Liver (tissue), 3 donors: ENCODE measurements at regions not wholly inside any gene's neighbourhood (a gene's known extent, or its start where the extent isn't known, plus 50 kb on each side); places are given as distances from the start of the nearest gene placed in this dataset.

ENCODE experiments used
- EGR1 ChIP-seq, 2 donors: IDR thresholded peaks; 2 replicates each; pipeline ENCODE4 v1.6.1; 2016 to 2018; ENCODE audit warnings: antibody characterized with exemption in 2 of 2, low read depth in 2 of 2
- FOXA1 ChIP-seq: IDR thresholded peaks from 2 replicates; pipeline ENCODE4 v1.6.1; 2016; ENCODE audit warnings: antibody characterized with exemption
- GABPA ChIP-seq, 2 donors: IDR thresholded peaks in 1 of 2; conservative IDR thresholded peaks in 1 of 2; 2 replicates each; pipeline ENCODE4 v1.6.1; 2016; ENCODE audit warnings: antibody characterized with exemption in 2 of 2, mild to moderate bottlenecking in 1 of 2, moderate library complexity in 1 of 2
- JUND ChIP-seq, 2 donors: IDR thresholded peaks; 2 replicates each; pipeline ENCODE4 v1.6.1; 2016; ENCODE audit warnings: antibody characterized with exemption in 2 of 2
- MAX ChIP-seq: IDR thresholded peaks from 2 replicates; pipeline ENCODE4 v1.6.1; 2016; ENCODE audit warnings: antibody characterized with exemption
- RAD21 ChIP-seq, 2 donors: IDR thresholded peaks; 2 replicates each; pipeline ENCODE4 v1.6.1; 2016; ENCODE audit warnings: antibody characterized with exemption in 2 of 2, mild to moderate bottlenecking in 2 of 2
- SP1 ChIP-seq: IDR thresholded peaks from 2 replicates; pipeline ENCODE4 v1.6.1; 2018; ENCODE audit warnings: antibody characterized with exemption, mild to moderate bottlenecking
- YY1 ChIP-seq: IDR thresholded peaks from 2 replicates; pipeline ENCODE4 v1.6.1; 2016; ENCODE audit warnings: antibody characterized with exemption, mild to moderate bottlenecking
- ZBTB33 ChIP-seq: IDR thresholded peaks from 2 replicates; pipeline ENCODE4 v1.6.1; 2016; ENCODE audit warnings: antibody characterized with exemption
- TF ChIP-seq, protein P1 (sequence below): fragments of 150-350 bp; IDR thresholded peaks from 2 replicates; pipeline ENCODE4 v1.5.1; 2017; ENCODE audit warnings: improper control_type of control experiment, low read depth, low read length; ENCODE audit not compliant: missing input control
- TF ChIP-seq, protein P2 (sequence below): IDR thresholded peaks from 2 replicates; pipeline ENCODE4 v1.6.1; 2016; ENCODE audit warnings: antibody characterized with exemption, mild to moderate bottlenecking
- TF ChIP-seq, protein P3 (sequence below): IDR thresholded peaks from 2 replicates; pipeline ENCODE4 v1.6.1; 2016; ENCODE audit warnings: antibody characterized with exemption
- donor health status: healthy.
- donor health status: healthy.

DNA sequence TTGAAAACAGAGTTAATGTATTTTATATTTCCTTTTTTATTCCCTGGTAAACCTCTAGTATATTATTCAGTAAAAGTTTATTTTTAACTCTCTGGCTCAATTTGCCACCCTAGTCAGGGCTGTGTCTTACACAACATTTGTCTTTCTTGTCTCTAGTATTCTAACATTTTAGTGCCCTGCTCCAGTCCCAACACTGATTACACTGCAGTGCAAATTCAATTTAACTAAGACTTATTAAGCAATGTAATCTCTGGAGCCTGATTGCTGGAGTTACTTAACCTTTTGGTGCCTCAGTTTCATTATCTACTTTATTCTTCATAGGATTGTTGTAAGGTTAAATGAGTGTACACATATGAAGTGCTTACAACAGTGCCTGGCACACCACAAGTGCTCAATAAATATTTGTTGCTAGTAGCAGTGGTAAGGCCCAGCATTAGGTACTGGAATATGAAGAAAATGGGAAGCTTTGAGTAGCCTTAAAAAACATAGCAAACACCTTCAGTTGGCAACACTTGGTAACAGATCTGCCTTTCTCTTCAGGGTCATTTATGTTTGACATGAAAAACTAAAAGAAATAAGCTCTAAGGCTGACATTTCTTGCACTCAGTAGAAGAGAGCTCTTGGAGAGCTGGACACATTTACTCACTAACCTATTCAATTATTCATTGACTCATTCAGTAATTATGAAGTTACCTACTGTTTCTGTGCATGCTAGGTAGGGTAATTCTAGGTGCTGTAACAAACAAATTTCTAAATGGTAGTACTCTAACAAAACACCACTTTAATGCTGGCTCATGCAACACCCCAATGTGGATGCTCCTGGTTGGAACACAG, 364.5 kb upstream of the EPHA3 start:
- TF ChIP-seq GABPA (IDR thresholded peaks at IDR 0.05 in 1 of 2, conservative IDR thresholded peaks at IDR 0.05 in 1 of 2) (no peak), ZBTB33 (no peak), RAD21 (IDR thresholded peaks at IDR 0.05) (no peak), YY1 (no peak), MAX (no peak), SP1 (no peak), EGR1 (IDR thresholded peaks at IDR 0.05; ENCODE audit: low read depth in 2 of 2) (no peak), FOXA1 (no peak), JUND (IDR thresholded peaks at IDR 0.05) (no peak)
- TF ChIP-seq, protein P1, sequence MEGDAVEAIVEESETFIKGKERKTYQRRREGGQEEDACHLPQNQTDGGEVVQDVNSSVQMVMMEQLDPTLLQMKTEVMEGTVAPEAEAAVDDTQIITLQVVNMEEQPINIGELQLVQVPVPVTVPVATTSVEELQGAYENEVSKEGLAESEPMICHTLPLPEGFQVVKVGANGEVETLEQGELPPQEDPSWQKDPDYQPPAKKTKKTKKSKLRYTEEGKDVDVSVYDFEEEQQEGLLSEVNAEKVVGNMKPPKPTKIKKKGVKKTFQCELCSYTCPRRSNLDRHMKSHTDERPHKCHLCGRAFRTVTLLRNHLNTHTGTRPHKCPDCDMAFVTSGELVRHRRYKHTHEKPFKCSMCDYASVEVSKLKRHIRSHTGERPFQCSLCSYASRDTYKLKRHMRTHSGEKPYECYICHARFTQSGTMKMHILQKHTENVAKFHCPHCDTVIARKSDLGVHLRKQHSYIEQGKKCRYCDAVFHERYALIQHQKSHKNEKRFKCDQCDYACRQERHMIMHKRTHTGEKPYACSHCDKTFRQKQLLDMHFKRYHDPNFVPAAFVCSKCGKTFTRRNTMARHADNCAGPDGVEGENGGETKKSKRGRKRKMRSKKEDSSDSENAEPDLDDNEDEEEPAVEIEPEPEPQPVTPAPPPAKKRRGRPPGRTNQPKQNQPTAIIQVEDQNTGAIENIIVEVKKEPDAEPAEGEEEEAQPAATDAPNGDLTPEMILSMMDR: no peak
- TF ChIP-seq, protein P2, sequence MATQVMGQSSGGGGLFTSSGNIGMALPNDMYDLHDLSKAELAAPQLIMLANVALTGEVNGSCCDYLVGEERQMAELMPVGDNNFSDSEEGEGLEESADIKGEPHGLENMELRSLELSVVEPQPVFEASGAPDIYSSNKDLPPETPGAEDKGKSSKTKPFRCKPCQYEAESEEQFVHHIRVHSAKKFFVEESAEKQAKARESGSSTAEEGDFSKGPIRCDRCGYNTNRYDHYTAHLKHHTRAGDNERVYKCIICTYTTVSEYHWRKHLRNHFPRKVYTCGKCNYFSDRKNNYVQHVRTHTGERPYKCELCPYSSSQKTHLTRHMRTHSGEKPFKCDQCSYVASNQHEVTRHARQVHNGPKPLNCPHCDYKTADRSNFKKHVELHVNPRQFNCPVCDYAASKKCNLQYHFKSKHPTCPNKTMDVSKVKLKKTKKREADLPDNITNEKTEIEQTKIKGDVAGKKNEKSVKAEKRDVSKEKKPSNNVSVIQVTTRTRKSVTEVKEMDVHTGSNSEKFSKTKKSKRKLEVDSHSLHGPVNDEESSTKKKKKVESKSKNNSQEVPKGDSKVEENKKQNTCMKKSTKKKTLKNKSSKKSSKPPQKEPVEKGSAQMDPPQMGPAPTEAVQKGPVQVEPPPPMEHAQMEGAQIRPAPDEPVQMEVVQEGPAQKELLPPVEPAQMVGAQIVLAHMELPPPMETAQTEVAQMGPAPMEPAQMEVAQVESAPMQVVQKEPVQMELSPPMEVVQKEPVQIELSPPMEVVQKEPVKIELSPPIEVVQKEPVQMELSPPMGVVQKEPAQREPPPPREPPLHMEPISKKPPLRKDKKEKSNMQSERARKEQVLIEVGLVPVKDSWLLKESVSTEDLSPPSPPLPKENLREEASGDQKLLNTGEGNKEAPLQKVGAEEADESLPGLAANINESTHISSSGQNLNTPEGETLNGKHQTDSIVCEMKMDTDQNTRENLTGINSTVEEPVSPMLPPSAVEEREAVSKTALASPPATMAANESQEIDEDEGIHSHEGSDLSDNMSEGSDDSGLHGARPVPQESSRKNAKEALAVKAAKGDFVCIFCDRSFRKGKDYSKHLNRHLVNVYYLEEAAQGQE: no peak
- TF ChIP-seq, protein P3, sequence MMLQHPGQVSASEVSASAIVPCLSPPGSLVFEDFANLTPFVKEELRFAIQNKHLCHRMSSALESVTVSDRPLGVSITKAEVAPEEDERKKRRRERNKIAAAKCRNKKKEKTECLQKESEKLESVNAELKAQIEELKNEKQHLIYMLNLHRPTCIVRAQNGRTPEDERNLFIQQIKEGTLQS: no peak
